HL-60 (cell line): ENCODE measurements at regions not wholly inside any gene's neighbourhood (a gene's known extent, or its start where the extent isn't known, plus 50 kb on each side); places are given as distances from the start of the nearest gene placed in this dataset.

ENCODE experiments used
- GABPA ChIP-seq: IDR thresholded peaks from 2 replicates; pipeline ENCODE4 v1.6.1; 2012; ENCODE audit warnings: low read depth
- POLR2AphosphoS5 ChIP-seq: IDR thresholded peaks from 2 replicates; pipeline ENCODE4 v1.6.1; 2012; ENCODE audit warnings: low read depth
- SPI1 ChIP-seq: IDR thresholded peaks from 2 replicates; pipeline ENCODE4 v1.6.1; 2012; ENCODE audit warnings: low read depth, mild to moderate bottlenecking, borderline replicate concordance
- TF ChIP-seq, protein P1 (sequence below): IDR thresholded peaks from one replicate; pipeline ENCODE4 v1.5.1; 2011; ENCODE audit warnings: low read length, control low read depth, inconsistent platforms; ENCODE audit not compliant: insufficient read depth
- TF ChIP-seq, protein P2 (sequence below): IDR thresholded peaks from 2 replicates; pipeline ENCODE4 v1.6.1; 2012; ENCODE audit warnings: low read depth; ENCODE audit not compliant: insufficient replicate concordance

GRCh38 chr6:9437836-9438235 lies 977.0 kb downstream of the TFAP2A start:
- TF ChIP-seq, protein P1, sequence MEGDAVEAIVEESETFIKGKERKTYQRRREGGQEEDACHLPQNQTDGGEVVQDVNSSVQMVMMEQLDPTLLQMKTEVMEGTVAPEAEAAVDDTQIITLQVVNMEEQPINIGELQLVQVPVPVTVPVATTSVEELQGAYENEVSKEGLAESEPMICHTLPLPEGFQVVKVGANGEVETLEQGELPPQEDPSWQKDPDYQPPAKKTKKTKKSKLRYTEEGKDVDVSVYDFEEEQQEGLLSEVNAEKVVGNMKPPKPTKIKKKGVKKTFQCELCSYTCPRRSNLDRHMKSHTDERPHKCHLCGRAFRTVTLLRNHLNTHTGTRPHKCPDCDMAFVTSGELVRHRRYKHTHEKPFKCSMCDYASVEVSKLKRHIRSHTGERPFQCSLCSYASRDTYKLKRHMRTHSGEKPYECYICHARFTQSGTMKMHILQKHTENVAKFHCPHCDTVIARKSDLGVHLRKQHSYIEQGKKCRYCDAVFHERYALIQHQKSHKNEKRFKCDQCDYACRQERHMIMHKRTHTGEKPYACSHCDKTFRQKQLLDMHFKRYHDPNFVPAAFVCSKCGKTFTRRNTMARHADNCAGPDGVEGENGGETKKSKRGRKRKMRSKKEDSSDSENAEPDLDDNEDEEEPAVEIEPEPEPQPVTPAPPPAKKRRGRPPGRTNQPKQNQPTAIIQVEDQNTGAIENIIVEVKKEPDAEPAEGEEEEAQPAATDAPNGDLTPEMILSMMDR = no peak
- TF ChIP-seq, protein P2, sequence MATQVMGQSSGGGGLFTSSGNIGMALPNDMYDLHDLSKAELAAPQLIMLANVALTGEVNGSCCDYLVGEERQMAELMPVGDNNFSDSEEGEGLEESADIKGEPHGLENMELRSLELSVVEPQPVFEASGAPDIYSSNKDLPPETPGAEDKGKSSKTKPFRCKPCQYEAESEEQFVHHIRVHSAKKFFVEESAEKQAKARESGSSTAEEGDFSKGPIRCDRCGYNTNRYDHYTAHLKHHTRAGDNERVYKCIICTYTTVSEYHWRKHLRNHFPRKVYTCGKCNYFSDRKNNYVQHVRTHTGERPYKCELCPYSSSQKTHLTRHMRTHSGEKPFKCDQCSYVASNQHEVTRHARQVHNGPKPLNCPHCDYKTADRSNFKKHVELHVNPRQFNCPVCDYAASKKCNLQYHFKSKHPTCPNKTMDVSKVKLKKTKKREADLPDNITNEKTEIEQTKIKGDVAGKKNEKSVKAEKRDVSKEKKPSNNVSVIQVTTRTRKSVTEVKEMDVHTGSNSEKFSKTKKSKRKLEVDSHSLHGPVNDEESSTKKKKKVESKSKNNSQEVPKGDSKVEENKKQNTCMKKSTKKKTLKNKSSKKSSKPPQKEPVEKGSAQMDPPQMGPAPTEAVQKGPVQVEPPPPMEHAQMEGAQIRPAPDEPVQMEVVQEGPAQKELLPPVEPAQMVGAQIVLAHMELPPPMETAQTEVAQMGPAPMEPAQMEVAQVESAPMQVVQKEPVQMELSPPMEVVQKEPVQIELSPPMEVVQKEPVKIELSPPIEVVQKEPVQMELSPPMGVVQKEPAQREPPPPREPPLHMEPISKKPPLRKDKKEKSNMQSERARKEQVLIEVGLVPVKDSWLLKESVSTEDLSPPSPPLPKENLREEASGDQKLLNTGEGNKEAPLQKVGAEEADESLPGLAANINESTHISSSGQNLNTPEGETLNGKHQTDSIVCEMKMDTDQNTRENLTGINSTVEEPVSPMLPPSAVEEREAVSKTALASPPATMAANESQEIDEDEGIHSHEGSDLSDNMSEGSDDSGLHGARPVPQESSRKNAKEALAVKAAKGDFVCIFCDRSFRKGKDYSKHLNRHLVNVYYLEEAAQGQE = no peak
- TF ChIP-seq POLR2AphosphoS5 (no peak), GABPA (no peak), SPI1 (no peak)
